MM.1S (cell line): ENCODE measurements at regions not wholly inside any gene's neighbourhood (a gene's known extent, or its start where the extent isn't known, plus 50 kb on each side); places are given as distances from the start of the nearest gene placed in this dataset.

Experiments used
- EZH2 ChIP-seq: fragments of 300-600 bp; sonication (generic); optimal IDR thresholded peaks from 2 replicates; pipeline ENCODE3; 2017; ENCODE audit warnings: low read depth, mild to moderate bottlenecking, antibody characterized with exemption, low read length, mixed read lengths
- EZH2phosphoT487 ChIP-seq: fragments of 300-600 bp; sonication (generic); IDR thresholded peaks from 2 replicates; pipeline ENCODE4 v1.6.1; 2018; ENCODE audit warnings: antibody characterized with exemption, low read length
- TF ChIP-seq, protein P1 (sequence below): fragments of 300-600 bp; sonication (generic); IDR thresholded peaks from 2 replicates; pipeline ENCODE4 v1.5.1; 2016; ENCODE audit warnings: antibody characterized with exemption, low read length, mixed read lengths

DNA sequence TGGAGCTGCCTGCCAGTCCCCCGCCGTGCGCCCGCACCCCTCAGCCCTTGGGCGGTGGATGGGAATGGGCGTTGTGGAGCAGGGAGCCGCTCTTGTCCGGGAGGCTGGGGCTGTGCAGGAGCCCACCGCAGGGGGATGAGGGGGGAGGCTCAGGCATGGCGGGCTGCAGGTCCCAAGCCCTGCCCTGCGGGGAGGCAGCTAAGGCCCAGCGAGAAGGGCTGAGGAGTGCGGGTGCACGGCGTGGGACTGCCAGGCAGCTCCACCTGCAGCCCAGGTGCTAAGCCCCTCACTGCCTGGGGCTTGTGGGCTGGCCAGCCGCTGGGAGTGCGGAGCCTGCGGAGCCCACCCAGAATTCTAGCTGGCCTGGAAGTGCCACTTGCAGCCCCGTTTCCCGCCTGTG is 991.7 kb upstream of the ARRDC3 start:
- TF ChIP-seq, protein P1, sequence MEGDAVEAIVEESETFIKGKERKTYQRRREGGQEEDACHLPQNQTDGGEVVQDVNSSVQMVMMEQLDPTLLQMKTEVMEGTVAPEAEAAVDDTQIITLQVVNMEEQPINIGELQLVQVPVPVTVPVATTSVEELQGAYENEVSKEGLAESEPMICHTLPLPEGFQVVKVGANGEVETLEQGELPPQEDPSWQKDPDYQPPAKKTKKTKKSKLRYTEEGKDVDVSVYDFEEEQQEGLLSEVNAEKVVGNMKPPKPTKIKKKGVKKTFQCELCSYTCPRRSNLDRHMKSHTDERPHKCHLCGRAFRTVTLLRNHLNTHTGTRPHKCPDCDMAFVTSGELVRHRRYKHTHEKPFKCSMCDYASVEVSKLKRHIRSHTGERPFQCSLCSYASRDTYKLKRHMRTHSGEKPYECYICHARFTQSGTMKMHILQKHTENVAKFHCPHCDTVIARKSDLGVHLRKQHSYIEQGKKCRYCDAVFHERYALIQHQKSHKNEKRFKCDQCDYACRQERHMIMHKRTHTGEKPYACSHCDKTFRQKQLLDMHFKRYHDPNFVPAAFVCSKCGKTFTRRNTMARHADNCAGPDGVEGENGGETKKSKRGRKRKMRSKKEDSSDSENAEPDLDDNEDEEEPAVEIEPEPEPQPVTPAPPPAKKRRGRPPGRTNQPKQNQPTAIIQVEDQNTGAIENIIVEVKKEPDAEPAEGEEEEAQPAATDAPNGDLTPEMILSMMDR = no peak
- TF ChIP-seq EZH2 (no peak), EZH2phosphoT487 (no peak)
